NCI-H1417 (cell line): ENCODE measurements at regions not wholly inside any gene's neighbourhood (a gene's known extent, or its start where the extent isn't known, plus 50 kb on each side); places are given as distances from the start of the nearest gene placed in this dataset.

Experiments used
- DNase-seq, 3 experiments: peaks; one replicate each; lab custom pipeline; 2025; lab: John Stamatoyannopoulos, UW

DNA sequence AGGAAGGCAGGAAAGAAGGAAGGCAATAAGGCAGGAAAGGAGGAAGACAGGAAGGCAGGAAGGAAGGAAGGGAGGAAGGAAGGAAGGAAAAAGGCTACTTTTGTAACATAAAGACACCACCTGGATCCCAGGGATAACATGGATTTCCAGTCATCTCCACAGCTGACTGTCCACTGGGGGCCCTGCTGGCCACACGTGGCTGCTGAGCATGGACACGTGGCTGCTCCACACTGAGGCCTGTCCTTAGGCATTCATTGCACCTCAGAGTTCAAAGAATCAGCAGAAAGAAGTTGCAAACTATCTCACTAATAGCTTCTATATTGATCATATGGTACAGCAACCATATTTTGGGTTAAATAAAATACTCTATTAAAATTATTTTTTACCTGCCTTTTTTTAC is 130.2 kb upstream of the SALL3 start:
- DNase-seq: no peak

GRCh38 chr18:78853341-78853740 is 126.3 kb upstream of the SALL3 start:
- DNase-seq: no peak

GRCh38 chr18:78855188-78855587 is 124.4 kb upstream of the SALL3 start:
- no peak for DNase-seq

DNA sequence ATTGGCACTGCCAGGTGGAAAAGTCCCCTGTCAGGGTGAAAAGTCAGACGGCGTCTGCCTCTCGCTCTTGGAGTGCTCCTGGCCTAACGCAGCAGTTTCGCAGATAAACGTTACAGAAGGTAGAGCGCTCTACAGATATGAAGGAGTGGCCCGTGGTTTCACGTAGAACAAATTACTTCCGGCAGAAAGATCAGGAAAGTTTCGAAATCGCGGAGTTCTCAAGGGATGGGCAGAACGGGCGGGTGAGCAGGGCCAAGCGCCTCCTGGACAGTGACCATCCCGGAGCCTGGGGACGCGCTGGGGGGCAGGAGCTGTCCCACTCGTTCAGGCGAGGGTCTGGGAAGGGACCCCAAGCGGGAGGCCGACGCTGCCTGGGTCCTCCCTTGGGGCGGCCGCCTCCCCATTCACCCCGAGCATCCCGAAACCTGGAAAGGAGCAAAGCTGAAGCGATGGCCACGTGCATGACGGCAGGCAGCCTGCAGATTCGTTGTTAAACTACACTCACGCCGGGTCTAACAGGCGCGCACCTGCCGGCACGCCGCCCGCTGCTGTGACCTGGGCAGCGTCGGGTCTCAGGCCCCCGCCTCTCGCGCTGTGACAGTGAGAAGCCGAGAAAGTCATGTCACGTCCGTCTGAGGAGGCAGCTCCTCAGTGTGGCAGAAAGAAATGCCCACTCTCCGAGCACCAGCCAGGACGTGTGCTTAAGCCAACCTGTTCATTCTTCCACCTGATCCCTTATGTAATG is 122.9 kb upstream of the SALL3 start:
- DNase-seq: peak in 2 of 3 experiments; percentile 72 to 80

GRCh38 chr18:78857314-78858150 is 122.1 kb upstream of the SALL3 start:
- peak in 2 of 3 experiments; percentile 79 to 82 for DNase-seq

DNA sequence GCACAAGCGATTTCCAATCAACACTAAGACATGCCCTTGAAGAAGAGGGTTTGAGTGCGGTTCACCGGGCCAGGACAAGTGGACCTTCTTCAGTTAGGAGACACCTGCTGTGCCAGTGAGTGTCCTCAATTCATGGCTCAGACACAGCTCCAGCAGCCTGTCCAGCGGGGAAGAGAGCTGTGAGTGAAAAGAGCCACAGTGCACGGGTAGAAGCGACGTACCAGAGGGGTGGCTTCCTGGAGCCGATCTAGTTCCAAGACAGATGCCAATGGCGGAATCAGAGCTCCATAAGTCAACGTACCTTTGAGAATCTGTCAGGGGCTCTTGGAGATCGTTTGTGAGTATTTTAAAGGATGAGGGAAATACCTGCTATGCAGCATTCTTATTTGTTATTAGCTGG is 119.9 kb upstream of the SALL3 start:
- DNase-seq: peak; percentile 1 to 77 (median 63)

- peak in 2 of 3 experiments; percentile 71 to 83 for DNase-seq
These were observed 119.5 kb upstream of the SALL3 start for GRCh38 chr18:78860117-78860516.

DNA sequence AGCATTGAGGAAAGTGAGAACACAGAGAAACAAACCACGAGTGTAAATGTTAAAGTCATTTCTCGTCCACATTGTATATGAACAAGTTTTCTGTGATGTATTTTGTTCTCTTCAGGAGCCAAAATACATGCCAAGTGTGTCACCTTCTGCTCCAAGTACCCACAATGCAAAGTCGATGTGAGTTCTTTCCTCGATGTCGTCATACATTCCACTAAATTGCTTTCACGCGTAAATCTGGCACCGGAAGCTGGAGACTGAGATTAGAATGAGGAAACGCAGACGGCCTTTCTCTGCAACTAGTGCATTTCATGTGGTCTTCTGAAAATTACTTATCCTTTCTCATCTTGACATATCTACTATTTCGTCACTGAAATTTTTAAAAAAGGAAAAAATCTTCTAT is 118.5 kb upstream of the SALL3 start:
- no peak for DNase-seq

GRCh38 chr18:78861706-78862105 is 117.9 kb upstream of the SALL3 start:
- DNase-seq: no peak

- DNase-seq: no peak
These were observed 117.2 kb upstream of the SALL3 start for GRCh38 chr18:78862395-78862794.

GRCh38 chr18:78865056-78865598 is 114.5 kb upstream of the SALL3 start:
- no peak for DNase-seq

DNA sequence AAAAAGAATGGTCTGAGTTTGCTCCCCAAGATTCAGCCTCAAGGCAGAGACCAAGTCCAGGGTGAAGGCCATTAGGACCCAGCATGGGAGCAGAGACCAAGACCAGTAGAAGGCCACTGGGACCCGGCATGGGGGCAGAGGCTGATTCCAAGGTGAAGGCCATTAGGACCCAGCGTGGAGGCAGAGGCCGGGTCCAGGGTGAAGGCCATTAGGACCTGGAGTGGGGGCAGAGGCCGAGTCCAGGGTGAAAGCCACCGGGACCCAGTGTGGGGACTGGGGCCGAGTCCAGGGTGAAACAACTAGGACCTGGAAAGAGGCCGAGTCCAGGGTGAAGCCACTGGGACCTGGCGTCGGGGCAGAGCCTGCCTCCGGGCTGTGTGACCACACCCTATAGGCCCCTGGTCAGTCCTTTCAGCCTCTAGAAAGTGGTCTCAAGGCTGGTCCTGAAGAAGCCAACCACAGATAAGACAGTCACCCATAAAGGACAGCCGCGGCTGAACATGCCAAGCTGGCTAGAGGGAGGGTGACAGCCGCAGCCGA is 113.8 kb upstream of the SALL3 start:
- no peak for DNase-seq

DNA sequence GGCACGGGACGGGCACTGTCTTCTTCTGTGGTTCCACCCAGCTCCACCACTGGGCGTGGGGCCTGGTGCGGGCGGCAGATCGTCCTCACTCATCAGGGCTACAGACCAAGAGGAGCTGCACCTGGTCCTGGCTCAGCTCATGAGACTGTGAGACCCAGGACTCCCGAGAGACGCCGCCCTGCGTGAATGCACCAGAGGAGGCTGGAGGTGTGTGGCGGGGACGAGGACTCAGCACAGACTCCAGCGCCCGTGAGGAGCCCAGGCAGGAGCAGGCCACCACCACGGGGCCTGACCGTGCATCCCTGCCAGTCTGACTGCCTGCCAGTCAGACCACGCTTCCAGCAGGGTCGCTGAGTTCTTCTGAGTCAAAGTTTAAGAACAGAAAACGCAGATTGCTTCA is 112.5 kb upstream of the SALL3 start:
- DNase-seq: no peak

DNA sequence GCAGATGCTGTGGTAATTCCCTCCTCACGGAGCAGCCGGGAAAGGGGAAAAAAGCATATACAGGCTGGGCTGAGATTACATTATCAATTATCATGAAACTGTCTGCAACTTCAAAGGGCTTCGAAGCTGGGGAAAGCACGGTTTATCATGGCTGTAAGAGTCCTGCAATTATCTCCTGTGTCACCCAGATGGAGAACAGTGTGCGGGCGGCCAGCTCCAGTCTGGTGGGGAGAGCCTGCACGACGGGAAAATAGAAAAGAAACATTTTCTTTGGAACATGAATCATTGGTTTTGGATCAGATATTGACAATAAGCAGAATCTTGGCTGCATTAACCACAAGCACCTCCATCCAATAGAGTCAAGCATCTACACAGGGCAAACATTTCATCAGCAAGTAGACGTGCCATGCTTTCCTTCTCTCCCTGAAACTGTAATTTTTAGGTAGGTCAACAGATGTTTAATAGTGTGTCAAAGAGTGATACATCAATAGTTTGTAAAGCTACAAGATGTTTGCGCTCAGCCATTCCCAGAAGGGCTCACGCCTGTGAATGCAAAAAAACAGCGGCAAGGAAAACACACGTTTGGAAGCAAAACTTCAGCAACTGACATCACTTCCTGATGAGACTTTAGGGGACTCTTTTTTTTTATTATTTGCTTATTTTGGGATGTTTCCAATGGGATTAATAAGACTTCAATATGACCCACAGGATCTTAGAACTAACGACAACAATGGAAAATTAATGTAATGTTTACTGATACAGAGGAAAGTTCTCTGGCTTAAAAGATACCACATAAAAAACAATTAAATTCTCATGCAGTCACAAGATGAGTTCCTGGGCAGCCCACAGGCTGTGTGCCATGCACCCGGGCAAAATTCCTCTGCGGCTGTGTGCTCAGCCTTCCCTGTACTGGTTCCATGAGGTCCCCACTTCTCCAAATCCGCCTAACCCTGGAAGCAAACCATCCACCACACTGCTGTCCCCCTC is 111.0 kb upstream of the SALL3 start:
- DNase-seq: no peak

GRCh38 chr18:78871618-78872017 is 108.0 kb upstream of the SALL3 start:
- DNase-seq: no peak

DNA sequence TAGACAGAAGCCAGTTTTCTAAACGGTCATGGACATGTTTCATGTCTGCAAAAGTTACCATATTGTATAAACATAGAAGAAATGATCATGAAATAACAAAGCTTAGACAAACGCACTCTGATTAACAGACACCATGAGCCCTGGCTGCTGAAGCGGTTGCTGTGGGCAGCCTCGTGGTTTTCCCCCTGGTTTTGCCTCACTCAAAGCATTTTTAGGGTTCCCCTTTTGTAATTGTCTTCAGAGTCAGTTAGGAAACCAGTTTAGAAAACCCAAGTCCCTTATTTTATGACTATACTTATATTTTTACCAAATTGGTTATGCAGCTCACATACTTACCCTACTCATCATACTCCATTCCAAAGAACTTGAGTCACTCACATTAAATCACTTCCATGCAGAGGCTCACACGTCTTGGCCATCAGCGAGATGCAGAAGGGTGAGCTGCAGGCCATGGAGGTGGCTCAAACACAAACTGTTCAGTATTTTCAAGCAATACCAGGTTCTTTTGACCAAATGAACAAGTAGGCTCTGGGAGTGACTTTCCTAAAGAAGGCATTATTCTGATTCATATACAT is 105.6 kb upstream of the SALL3 start:
- no peak for DNase-seq

DNA sequence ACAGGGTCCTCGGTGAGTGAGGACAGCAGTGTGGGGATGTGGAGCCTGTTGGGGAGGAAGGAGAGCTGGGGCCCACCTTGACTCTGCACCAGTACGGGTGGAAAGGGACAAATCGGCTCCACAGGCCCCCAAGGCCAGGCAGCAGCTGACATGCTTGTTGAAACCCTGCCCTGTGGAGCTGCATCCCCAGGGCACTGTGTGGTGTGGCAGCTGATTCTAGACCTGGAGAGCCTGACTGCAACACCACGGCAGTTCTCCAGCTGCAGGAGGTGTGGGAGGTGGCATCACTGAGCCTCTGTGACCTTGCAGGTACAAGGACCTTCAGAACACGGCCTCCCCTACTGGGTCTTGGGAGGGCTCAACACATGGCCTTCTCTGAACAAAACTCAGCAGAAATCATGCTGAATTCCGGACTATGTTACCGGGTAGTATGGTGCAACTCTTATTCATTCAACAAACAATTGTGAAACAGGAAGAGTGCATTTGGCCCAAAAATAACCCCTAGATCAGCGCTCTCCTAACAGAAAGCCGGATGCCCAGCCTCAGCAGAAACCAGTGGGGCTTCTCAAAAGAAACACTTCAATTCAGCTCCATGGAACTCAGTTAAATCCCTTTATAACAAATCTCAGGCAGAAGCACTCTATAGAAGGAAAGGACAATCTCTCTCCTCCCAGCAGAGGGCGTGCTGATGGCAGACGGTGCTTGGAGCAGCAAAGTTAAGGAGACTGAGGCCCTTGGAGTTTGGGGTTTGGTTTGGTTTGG is 104.4 kb upstream of the SALL3 start:
- peak; percentile 10 to 71 (median 38) for DNase-seq

- no peak for DNase-seq
These were observed 103.6 kb upstream of the SALL3 start for GRCh38 chr18:78875778-78876650.

GRCh38 chr18:78876868-78877267 is 102.8 kb upstream of the SALL3 start:
- DNase-seq: no peak
